ENCODE measurements at regions not wholly inside any gene's neighbourhood (a gene's known extent, or its start where the extent isn't known, plus 50 kb on each side); places are given as distances from the start of the nearest gene placed in this dataset.
"Not testable (repeated sequence)": the region's sequence is repeated elsewhere in the genome, so short reads cannot be mapped to it uniquely, and the experiment has no call there.

- Histone ChIP-seq H3K9ac (ENCODE audit: insufficient read length, low read depth) (no peak overlapping the region), H3K9me3 (ENCODE audit: insufficient read depth, low read length) (no peaks in the 10 kb centered on the region; the same call in 1 of the 2 replicates), H3K4me1 (ENCODE audit: insufficient read depth, insufficient read length) (peaks cover 4% of the 10 kb centered on the region), H3K27me3 (ENCODE audit: insufficient read depth, insufficient read length) (no peaks in the 10 kb centered on the region), H3K4me3 (ENCODE audit: insufficient read length, low read depth) (no peak overlapping the region), H3K36me3 (ENCODE audit: insufficient read depth, insufficient read length, low read length) (peaks cover 2% of the 10 kb centered on the region)
- TF ChIP-seq ZNF274 (IDR thresholded peaks at IDR 0.05; ENCODE audit: low read depth, low read length) (no peak), SUZ12 (IDR thresholded peaks at IDR 0.05; ENCODE audit: extremely low read depth, insufficient read depth, insufficient read length) (no peak), YY1 (IDR thresholded peaks at IDR 0.05; ENCODE audit: insufficient read depth, insufficient read length) (no peak)
- no peak for DNase-seq (ENCODE audit: low read depth, low spot score)
These were observed 78.0 kb downstream of the PRR15 start for GRCh38 chr7:29641651-29642050.

DNA sequence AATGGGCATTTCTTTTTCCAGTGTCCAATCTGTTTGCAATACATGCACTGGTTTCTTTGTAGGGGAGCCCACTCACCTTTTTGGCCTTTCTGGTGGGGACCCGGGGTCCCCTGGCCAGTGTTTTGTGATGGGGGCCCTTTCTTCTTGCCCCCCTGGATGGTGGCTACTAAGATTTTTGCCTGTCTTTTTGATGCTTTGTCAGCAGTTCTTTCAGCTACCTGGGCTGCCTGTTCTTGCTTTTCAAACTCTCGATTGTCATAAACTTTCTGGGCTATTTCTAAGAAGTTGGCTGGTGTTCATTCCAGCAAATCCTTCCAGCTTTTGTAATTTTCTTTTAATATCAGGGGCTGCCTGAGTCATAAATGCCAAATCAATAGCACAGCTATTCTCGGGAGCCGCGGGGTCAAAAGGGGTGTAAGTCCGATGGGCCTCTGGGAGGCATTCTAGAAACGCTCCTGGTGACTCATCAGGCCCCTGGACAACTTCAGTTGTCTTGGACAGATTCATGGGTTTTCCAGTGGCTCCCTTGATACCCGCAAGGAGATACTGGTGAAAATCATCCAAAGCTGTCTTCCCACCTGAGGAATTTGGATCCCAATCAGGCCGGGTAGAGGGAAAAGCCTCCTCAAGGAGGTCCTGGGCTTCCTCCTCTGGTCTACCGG, 79.0 kb downstream of the PRR15 start:
- Histone ChIP-seq H3K9me3 (ENCODE audit: insufficient read depth, low read length) (no peaks in the 10 kb centered on the region; the same call in 1 of the 2 replicates), H3K9ac (ENCODE audit: insufficient read length, low read depth) (no peak overlapping the region), H3K4me3 (ENCODE audit: insufficient read length, low read depth) (no peak overlapping the region), H3K27me3 (ENCODE audit: insufficient read depth, insufficient read length) (no peaks in the 10 kb centered on the region), H3K36me3 (ENCODE audit: insufficient read depth, insufficient read length, low read length) (peaks cover 2% of the 10 kb centered on the region), H3K4me1 (ENCODE audit: insufficient read depth, insufficient read length) (peaks cover 4% of the 10 kb centered on the region)
- DNase-seq (ENCODE audit: low read depth, low spot score): no peak
- TF ChIP-seq ZNF274 (IDR thresholded peaks at IDR 0.05; ENCODE audit: low read depth, low read length) (no peak), SUZ12 (IDR thresholded peaks at IDR 0.05; ENCODE audit: extremely low read depth, insufficient read depth, insufficient read length) (no peak), YY1 (IDR thresholded peaks at IDR 0.05; ENCODE audit: insufficient read depth, insufficient read length) (no peak)

DNA sequence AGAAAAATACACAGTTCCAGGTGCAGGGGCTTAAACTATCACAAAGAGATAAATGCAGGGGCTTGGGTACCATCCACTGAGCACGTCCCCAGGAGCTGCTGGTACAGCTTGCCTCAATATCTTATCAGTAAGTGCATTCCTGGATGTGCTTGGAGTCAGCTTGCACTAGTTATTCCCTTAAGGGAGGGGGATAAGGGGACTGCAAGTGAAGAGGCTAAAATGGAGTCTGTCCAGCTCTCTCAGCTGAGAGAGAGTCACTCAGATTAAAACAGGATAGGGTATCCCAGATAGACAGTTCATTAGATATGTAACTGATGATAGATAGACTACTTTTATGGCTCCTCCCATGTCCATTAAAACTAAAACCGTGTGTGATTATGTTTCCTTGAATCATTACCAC, 82.5 kb downstream of the PRR15 start:
- H3K4me1 ChIP-seq (ENCODE audit: insufficient read depth, insufficient read length); DNase-seq (ENCODE audit: low read depth, low spot score); H3K9me3 ChIP-seq (ENCODE audit: insufficient read depth, low read length); H3K9ac ChIP-seq (ENCODE audit: insufficient read length, low read depth); H3K4me3 ChIP-seq (ENCODE audit: insufficient read length, low read depth); H3K27me3 ChIP-seq (ENCODE audit: insufficient read depth, insufficient read length); H3K36me3 ChIP-seq (ENCODE audit: insufficient read depth, insufficient read length, low read length): not testable (repeated sequence)

DNA sequence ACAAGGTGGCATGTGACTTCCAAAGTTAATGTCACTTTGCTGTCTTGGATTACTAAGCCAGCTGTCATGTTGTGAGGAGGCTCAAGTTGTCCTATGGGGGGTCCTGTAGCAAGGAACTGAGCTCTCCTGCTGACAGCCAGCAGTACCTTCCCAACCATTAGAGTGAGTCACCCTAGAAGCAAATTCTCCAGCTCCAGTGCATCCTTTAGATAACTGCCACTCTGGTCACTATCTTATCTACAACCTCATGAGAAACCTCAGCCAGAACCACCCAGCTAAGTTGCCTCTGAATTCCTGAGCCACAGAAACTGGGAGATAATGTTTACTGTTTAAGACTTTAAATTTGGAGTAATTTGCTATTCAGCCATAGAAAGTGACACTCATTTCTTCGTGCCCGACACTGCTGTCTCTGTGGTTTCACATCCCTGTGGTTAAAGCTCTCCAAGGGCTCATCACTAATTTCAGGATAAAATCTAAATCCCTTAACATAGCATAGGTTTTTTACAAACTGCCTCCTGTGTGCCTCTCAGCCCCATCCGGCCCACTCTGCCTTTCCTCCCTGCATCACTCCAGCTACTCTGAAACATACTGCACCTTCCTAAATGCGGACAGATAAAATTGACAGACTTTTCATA, 83.5 kb downstream of the PRR15 start:
- Histone ChIP-seq H3K27me3 (ENCODE audit: insufficient read depth, insufficient read length) (no peaks in the 10 kb centered on the region), H3K9me3 (ENCODE audit: insufficient read depth, low read length) (no peaks in the 10 kb centered on the region; the same call in 1 of the 2 replicates), H3K4me1 (ENCODE audit: insufficient read depth, insufficient read length) (no peaks in the 10 kb centered on the region), H3K36me3 (ENCODE audit: insufficient read depth, insufficient read length, low read length) (no peaks in the 10 kb centered on the region), H3K9ac (ENCODE audit: insufficient read length, low read depth) (no peak overlapping the region), H3K4me3 (ENCODE audit: insufficient read length, low read depth) (no peak overlapping the region)
- TF ChIP-seq SUZ12 (IDR thresholded peaks at IDR 0.05; ENCODE audit: extremely low read depth, insufficient read depth, insufficient read length) (no peak), ZNF274 (IDR thresholded peaks at IDR 0.05; ENCODE audit: low read depth, low read length) (no peak), YY1 (IDR thresholded peaks at IDR 0.05; ENCODE audit: insufficient read depth, insufficient read length) (no peak)
- DNase-seq (ENCODE audit: low read depth, low spot score): no peak

DNA sequence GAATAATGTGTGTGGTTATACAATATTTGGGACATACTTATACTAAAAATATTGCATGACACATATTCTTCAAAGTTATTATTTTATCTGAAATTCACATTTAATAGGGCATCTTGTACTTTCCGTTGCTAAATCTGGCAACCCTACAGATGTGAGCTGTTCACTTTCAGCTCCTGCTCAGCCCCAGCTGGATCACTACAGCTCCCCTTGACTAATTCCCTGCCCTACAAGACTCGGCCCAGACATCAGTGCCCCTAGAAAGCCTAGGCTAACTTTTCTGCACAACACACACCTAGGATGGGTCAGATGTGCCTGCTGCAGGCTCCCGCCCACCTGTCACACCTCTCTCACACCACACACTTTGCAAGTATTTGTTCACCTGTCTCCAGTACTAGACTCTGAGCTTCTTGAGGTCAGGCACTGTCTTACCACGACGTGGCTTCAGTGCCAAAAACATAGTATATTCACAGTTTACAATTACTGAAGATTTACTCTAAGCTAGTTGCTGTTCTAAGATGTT, 84.1 kb downstream of the PRR15 start:
- not testable (repeated sequence) for H3K36me3 ChIP-seq (ENCODE audit: insufficient read depth, insufficient read length, low read length); H3K4me1 ChIP-seq (ENCODE audit: insufficient read depth, insufficient read length); H3K9me3 ChIP-seq (ENCODE audit: insufficient read depth, low read length); H3K27me3 ChIP-seq (ENCODE audit: insufficient read depth, insufficient read length); DNase-seq (ENCODE audit: low read depth, low spot score); H3K9ac ChIP-seq (ENCODE audit: insufficient read length, low read depth); H3K4me3 ChIP-seq (ENCODE audit: insufficient read length, low read depth)

GRCh38 chr7:29649028-29649716, 85.5 kb downstream of the PRR15 start:
- Histone ChIP-seq H3K4me3 (ENCODE audit: insufficient read length, low read depth) (no peak overlapping the region), H3K27me3 (ENCODE audit: insufficient read depth, insufficient read length) (no peaks in the 10 kb centered on the region), H3K9me3 (ENCODE audit: insufficient read depth, low read length) (no peaks in the 10 kb centered on the region), H3K9ac (ENCODE audit: insufficient read length, low read depth) (no peak overlapping the region), H3K36me3 (ENCODE audit: insufficient read depth, insufficient read length, low read length) (no peaks in the 10 kb centered on the region), H3K4me1 (ENCODE audit: insufficient read depth, insufficient read length) (no peaks in the 10 kb centered on the region)
- TF ChIP-seq SUZ12 (IDR thresholded peaks at IDR 0.05; ENCODE audit: extremely low read depth, insufficient read depth, insufficient read length) (no peak), YY1 (IDR thresholded peaks at IDR 0.05; ENCODE audit: insufficient read depth, insufficient read length) (no peak), ZNF274 (IDR thresholded peaks at IDR 0.05; ENCODE audit: low read depth, low read length) (no peak)
- no peak for DNase-seq (ENCODE audit: low read depth, low spot score)

DNA sequence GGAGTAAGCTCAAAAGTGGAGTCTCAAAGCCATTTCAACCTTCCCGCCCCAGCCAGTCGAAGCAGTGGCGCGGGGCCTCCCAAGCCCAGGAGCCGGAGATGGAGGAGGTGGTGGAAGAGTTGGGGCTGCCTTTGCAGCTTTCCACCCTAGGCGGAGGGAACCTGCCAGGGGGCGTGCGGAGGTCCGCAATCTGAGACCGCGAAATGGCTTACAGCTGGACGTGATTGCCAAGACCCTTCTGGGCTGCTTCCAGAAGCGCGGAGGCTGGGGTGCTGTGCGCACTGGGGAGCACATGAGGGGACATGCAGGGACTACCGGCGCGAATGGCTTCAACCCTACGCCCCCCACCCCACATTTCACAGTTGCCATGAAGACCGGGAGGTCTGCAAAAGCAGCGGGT, 86.2 kb downstream of the PRR15 start:
- no peak for DNase-seq (ENCODE audit: low read depth, low spot score)
- Histone ChIP-seq H3K9ac (ENCODE audit: insufficient read length, low read depth) (no peak overlapping the region), H3K27me3 (ENCODE audit: insufficient read depth, insufficient read length) (no peaks in the 10 kb centered on the region), H3K4me1 (ENCODE audit: insufficient read depth, insufficient read length) (no peaks in the 10 kb centered on the region), H3K36me3 (ENCODE audit: insufficient read depth, insufficient read length, low read length) (no peaks in the 10 kb centered on the region), H3K4me3 (ENCODE audit: insufficient read length, low read depth) (no peak overlapping the region), H3K9me3 (ENCODE audit: insufficient read depth, low read length) (no peaks in the 10 kb centered on the region)
- no peak for TF ChIP-seq YY1 (IDR thresholded peaks at IDR 0.05; ENCODE audit: insufficient read depth, insufficient read length)
